ENCODE measurements at regions not wholly inside any gene's neighbourhood (a gene's known extent, or its start where the extent isn't known, plus 50 kb on each side); places are given as distances from the start of the nearest gene placed in this dataset.

DNA sequence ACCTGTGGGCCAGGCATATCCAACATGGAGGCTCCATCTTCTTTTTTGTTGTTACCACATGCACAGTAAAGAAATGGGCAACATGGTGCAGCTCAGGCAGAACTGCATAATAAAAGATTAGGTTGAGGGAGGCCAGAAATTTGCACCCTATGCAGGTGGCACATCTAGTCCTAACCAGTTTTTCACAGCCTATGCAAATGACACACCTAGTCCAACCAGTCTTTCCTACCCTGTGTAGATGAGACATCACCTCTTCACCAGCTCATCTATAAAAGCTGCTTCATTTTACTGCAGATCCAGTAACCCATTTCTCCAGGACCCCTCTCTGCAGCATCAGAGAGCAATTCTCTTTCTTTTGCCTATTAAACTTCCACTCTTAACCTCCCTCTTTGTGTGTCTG is 411.0 kb upstream of the PCDH15 start:
- no peak for TF ChIP-seq CEBPB (IDR thresholded peaks at IDR 0.05; ENCODE audit: borderline replicate concordance in 1 of 2, low read depth in 2 of 2, low read length in 2 of 2)
- no peak for TF ChIP-seq NBN (IDR thresholded peaks at IDR 0.05)
- no peak for TF ChIP-seq JUND (IDR thresholded peaks at IDR 0.05; ENCODE audit: low read depth, low read length)
- TF ChIP-seq POLR2AphosphoS2 (IDR thresholded peaks at IDR 0.05; ENCODE audit: low read depth, low read length): no peak
- no peak for TF ChIP-seq ZSCAN29 (IDR thresholded peaks at IDR 0.05)
- TF ChIP-seq, protein P1, sequence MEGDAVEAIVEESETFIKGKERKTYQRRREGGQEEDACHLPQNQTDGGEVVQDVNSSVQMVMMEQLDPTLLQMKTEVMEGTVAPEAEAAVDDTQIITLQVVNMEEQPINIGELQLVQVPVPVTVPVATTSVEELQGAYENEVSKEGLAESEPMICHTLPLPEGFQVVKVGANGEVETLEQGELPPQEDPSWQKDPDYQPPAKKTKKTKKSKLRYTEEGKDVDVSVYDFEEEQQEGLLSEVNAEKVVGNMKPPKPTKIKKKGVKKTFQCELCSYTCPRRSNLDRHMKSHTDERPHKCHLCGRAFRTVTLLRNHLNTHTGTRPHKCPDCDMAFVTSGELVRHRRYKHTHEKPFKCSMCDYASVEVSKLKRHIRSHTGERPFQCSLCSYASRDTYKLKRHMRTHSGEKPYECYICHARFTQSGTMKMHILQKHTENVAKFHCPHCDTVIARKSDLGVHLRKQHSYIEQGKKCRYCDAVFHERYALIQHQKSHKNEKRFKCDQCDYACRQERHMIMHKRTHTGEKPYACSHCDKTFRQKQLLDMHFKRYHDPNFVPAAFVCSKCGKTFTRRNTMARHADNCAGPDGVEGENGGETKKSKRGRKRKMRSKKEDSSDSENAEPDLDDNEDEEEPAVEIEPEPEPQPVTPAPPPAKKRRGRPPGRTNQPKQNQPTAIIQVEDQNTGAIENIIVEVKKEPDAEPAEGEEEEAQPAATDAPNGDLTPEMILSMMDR (IDR thresholded peaks at IDR 0.05 in 2 of 3, conservative IDR thresholded peaks at IDR 0.05 in 1 of 3; ENCODE audit: control insufficient read depth in 2 of 3, extremely low read depth in 1 of 3, insufficient read depth in 1 of 3, low read depth in 3 of 3, low read length in 3 of 3): no peak
- TF ChIP-seq, protein P2, sequence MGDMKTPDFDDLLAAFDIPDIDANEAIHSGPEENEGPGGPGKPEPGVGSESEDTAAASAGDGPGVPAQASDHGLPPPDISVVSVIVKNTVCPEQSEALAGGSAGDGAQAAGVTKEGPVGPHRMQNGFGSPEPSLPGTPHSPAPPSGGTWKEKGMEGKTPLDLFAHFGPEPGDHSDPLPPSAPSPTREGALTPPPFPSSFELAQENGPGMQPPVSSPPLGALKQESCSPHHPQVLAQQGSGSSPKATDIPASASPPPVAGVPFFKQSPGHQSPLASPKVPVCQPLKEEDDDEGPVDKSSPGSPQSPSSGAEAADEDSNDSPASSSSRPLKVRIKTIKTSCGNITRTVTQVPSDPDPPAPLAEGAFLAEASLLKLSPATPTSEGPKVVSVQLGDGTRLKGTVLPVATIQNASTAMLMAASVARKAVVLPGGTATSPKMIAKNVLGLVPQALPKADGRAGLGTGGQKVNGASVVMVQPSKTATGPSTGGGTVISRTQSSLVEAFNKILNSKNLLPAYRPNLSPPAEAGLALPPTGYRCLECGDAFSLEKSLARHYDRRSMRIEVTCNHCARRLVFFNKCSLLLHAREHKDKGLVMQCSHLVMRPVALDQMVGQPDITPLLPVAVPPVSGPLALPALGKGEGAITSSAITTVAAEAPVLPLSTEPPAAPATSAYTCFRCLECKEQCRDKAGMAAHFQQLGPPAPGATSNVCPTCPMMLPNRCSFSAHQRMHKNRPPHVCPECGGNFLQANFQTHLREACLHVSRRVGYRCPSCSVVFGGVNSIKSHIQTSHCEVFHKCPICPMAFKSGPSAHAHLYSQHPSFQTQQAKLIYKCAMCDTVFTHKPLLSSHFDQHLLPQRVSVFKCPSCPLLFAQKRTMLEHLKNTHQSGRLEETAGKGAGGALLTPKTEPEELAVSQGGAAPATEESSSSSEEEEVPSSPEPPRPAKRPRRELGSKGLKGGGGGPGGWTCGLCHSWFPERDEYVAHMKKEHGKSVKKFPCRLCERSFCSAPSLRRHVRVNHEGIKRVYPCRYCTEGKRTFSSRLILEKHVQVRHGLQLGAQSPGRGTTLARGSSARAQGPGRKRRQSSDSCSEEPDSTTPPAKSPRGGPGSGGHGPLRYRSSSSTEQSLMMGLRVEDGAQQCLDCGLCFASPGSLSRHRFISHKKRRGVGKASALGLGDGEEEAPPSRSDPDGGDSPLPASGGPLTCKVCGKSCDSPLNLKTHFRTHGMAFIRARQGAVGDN (IDR thresholded peaks at IDR 0.05): no peak
- TF ChIP-seq CBX3 (IDR thresholded peaks at IDR 0.05; ENCODE audit: borderline replicate concordance, low read depth): no peak
- TF ChIP-seq DPF2 (IDR thresholded peaks at IDR 0.05): no peak
- TF ChIP-seq SMAD1 (IDR thresholded peaks at IDR 0.05; ENCODE audit: low read depth, partially characterized antibody): no peak
